ENCODE measurements at regions not wholly inside any gene's neighbourhood (a gene's known extent, or its start where the extent isn't known, plus 50 kb on each side); places are given as distances from the start of the nearest gene placed in this dataset.

DNA sequence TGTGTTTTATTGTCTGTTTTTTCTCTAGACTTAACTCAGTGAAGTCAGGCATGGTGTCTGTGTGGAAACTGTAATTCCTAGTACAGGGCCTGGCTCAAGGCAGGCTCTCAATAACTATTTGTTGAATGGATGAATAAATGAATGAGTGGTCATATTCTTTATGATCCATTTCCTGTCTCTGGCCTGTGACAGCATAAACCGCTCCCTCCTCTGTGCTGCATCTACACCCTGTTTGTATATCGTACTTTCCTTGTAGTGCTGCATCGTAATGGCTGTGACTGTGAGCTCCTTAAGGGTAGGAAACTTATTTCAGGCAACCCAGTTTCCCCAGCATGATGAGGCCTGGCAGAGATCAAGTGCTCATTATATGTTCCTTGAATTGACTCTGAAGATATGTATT, 337.5 kb upstream of the USP24 start:
- DNase-seq, result no peak

DNA sequence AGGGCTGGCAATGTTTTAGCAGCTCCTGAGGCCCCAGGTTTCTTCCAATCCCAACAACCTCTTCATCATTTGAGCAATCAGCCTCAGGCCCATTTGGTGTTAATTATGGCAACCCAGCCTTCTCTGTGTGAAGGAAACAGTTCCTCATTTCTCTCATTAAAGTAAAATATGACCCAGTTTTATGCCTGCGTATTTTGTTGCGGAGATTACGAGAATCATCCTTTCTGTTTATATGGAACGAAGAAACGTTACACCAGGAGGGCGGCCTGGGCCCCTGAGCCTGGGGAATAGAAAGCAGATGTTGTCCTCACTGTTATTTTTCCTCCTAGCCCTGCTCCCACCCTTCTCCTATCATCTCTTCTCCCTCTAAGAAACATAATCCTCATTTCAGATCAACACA, 332.2 kb upstream of the USP24 start:
- no peak for DNase-seq

GRCh38 chr1:55546553-55546952, 331.4 kb upstream of the USP24 start:
- DNase-seq, result no peak

GRCh38 chr1:55544826-55545225, 329.7 kb upstream of the USP24 start:
- no peak for DNase-seq

DNA sequence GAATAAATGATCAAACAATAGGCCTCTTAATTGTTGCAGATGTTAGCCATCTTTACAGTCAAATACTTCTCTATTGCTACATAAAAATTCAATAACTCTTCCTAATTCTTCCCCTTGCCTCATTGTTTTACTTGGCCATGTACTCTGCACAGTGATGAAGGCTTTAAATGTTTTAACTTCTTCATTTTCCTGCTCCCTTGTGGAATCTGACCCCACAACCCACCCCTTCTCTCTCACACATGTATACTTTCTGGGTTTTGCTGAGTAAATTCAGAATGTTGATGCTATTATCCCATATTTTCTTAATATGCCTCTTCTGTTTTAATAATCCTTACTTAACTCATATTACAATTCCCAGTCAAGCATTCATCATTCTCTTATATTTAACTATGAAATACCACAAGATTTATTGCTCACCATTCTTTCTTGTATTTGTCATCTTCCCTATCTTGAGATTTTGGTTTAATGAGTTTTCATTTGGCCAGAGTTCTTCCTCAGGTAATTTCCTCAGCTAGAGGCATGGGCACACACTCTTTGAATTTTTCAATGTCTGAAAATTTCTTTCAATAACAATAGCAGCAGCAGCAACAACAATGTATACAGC, 327.8 kb upstream of the USP24 start:
- DNase-seq, result no peak

DNA sequence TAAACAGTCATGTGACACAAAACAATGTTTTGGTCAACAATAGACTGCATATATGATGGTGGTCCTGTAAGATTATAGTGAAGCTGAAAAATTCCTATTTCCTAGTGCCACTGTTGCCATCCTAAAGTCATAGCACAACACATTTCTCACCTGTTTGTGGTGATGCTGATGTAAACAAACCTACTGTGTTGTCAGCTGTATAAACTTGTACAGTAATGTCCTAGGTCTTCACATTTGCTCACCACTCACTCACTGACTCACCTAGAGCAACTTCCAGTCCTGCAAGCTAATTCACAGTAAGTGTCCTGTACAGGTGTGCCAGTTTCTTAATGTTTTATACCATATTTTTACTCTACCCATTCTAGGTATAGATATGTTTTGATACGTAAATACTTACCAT, 326.1 kb upstream of the USP24 start:
- no peak for DNase-seq

DNA sequence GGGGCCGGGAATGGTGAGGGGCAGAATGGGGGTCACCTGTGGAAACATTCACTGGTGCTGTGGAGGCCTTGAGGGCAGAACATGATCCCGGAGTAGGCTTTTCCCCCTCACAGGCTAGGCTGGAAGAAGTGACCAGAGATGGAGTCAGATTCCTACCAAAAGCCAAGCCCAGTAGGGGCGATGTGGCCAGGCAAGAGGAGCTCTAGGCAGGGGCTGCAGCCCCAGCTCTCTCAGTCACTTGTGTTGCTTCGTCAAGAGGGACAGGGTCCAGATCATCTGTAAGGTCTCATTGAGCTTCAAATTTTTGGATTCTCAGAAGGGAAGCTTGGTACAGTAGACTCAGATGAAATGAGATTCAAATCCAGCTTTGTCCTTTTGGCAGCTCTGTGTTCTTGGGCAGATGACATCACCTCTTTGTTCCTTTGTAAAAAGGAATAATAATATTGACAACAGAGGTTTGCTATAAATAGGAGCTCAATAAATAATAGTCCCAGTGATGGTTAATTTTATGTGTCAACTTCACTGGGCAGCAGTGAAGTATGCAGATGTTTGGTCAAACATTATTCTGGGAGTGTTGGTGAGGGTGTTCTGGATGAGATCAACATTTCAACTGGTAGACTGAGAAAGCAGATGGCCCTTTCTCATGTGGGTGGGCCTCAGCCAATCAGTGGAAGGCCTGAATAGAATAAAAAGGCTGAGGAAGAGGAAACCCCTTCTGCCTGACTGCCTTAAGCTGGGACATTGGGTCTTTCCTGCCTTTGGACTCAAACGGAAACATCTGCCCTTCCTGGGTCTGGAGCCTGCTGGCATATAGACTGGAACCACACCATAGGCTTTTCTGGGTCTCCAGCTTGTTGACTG, 324.7 kb upstream of the USP24 start:
- DNase-seq, result no peak

GRCh38 chr1:55538428-55538827, 323.3 kb upstream of the USP24 start:
- no peak for DNase-seq

- DNase-seq, result no peak
Observed at GRCh38 chr1:55536545-55536865, 321.3 kb upstream of the USP24 start.

- DNase-seq, result no peak
Observed at GRCh38 chr1:55535724-55536544, 320.8 kb upstream of the USP24 start.

DNA sequence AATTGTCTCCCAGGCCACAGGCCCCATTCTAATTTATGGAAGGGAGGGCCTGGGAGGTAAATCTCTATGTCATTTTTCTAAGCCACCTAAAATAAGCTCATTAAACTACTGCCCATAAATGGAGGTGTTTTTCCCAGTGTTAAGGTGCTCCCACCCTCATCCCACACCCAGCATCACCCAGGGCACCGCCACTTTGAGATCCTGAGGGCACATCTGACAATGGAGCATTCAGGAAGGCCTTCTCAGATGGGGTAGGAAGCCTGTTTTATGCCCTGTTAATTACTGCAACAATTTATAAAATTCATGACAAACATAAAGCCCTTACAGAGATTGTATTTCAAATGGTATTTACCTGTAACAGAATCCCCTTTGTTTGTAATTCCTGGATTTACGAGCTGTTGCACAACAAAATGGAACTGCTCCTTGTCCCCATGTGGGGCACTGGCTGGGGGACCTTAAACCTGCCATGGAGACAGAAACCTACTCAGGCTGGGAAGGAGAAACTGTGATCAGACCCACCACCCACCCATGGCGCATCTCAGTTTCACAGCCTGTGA, 319.5 kb upstream of the USP24 start:
- no peak for DNase-seq

- DNase-seq, result no peak
Observed at GRCh38 chr1:55531644-55532043, 316.5 kb upstream of the USP24 start.

DNA sequence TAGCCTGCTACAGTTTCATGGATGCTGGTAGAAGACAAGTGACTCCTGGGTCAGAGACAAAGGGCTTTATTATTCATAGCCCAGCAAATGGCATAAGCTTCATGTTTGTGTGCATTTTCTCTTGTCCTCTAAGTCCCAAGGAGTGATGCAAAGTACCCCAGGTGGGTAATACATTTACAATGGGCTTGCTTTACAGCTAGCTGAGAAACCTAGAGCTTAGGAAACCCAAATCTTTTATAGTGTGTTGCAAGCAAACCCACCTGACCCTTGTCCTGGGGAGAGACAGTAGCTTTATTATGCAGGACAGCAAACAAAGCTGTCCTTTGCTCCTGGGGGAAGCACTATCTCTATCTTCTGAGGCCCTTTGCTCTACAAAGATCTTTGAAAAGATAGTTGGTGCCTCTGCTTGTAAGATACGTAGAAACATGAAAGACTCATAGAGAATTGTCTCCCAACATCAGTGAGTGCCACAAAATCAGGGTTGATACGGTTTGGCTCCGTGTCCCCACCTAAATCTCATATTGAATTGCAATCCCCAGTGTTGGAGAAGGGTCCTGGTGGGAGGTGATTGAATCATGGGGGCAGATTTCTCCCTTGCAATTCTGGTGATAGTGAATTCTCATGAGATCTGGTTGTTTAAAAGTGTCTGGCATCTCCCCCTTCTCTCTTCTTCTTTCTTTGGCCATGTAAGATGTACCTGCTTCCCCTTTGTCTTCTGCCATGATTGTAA, 315.8 kb upstream of the USP24 start:
- no peak for DNase-seq

DNA sequence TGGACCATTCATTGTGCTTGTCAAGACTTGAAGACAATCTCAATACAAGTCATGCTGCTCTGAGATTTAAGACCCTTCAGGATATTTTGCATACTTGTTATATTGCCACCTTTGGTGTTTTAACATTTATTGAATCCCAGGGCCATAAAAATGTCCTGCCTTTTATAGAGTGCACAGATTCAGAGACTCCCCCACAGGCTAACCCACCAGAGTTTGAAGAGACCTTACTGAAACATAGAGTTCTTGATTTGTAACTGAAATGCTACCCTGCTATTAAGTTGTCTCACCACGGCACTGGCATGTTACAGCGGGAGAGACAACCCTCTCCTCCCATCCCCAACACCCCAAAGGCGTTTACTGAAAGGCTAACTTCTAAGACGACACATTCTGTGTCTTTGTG, 313.9 kb upstream of the USP24 start:
- no peak for DNase-seq

GRCh38 chr1:55527831-55528230, 312.7 kb upstream of the USP24 start:
- DNase-seq, result no peak

DNA sequence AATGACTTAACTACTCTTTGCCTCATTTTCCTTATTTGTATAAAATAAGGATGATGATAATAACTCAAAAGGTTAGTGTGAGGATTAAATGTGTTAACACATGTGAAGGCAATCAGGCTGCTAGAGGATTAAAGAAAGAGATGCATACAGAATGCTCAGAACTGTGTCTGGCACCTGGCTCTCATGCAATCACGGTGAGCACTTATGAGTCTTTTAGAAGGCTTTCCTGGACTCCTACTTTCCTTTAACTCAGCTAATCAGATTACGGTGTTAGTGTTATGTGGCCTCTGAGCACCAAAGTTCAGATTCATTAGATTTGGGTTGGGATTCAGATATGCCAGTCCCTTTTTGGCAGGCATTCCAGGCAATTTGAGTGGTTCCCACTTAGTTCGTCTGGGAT, 311.6 kb upstream of the USP24 start:
- no peak for DNase-seq

DNA sequence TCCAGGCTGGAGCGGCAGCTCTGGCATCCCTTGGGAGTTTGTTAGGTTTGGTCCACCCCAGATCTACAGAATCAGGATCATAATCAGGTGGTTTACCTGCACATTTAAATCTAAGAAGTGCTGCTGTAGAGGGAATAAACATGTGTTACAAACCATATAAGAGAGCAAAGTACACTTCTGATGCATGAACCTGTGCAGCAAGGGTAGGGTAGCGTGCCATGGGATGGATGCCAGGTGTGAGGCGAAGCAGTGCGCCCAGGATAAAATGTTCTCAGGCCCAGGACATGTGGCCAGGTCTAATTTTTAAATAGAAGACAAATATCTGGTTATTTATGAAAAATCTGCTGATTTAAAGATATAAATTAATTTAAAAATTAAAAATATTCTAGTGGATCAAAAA, 308.8 kb upstream of the USP24 start:
- no peak for DNase-seq

DNA sequence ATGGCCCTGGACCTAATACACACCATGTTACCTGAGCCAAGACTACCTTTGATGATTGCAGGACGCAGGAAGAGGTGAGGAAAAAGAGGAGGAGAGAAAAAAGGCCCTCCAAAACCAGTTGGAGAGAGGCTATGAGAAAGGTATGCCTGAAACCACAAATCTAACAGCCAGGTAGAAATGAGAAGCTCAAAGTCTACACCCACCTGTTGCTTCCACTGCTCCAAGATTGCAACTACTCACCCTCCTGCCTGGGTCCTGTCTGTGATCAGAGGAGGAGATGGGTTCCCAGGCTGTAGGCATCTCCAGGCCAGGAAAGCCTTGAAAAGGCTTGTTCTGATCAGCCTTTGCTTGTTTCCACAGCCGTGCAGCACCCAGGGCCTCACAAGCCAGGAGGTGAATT, 307.8 kb upstream of the USP24 start:
- DNase-seq, result no peak

GRCh38 chr1:55522353-55522903, 307.3 kb upstream of the USP24 start:
- DNase-seq, result no peak

DNA sequence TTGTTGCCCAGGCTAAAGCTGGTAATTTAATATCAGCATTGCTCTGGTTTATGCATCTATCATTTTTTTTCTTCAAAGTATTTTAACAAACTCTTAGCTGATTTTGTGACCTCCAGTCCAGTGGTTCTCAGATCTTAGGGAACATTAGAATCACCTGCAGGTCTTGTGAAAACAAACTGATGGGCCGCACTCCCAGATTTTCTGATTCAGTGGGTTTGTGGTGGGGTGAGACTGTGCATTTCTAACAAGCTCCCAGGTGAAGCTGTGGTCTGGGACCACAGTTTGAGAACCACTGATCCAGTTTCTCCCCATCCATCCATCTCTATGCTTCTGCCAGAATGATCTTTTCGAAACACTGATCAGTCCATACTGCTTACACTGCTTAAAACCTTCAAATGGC, 305.7 kb upstream of the USP24 start:
- DNase-seq, result no peak

- no peak for DNase-seq
Observed at GRCh38 chr1:55519937-55520683, 304.9 kb upstream of the USP24 start.

GRCh38 chr1:55519276-55519675, 304.1 kb upstream of the USP24 start:
- no peak for DNase-seq
